GM23338 (cell line): ENCODE measurements at regions not wholly inside any gene's neighbourhood (a gene's known extent, or its start where the extent isn't known, plus 50 kb on each side); places are given as distances from the start of the nearest gene placed in this dataset.

Source experiments
- CREB1 ChIP-seq: fragments of 250-450 bp; sonication (Bioruptor Pico); IDR thresholded peaks from 2 replicates; pipeline ENCODE4 v1.5.0; 2020; ENCODE audit warnings: low read depth, mild to moderate bottlenecking, moderate library complexity
- EZH2 ChIP-seq: fragments of 200-600 bp; sonication (generic); IDR thresholded peaks from one replicate; pipeline ENCODE4 v1.8.0; 2017; ENCODE audit warnings: antibody characterized with exemption, mild to moderate bottlenecking, low read depth; ENCODE audit not compliant: unreplicated experiment
- POLR2AphosphoS5 ChIP-seq: IDR thresholded peaks from 2 replicates; pipeline ENCODE4 v1.6.1; 2016; ENCODE audit warnings: antibody characterized with exemption, low read depth
- STAT1 ChIP-seq: IDR thresholded peaks from one replicate; pipeline ENCODE4 v1.6.1; 2016; ENCODE audit warnings: antibody characterized with exemption; ENCODE audit not compliant: unreplicated experiment
- ZNF114 ChIP-seq: fragments of 250-450 bp; sonication (Bioruptor Pico); IDR thresholded peaks from 2 replicates; pipeline ENCODE4 v1.5.0; 2020; ENCODE audit warnings: mild to moderate bottlenecking, moderate library complexity
- ZNF331 ChIP-seq: fragments of 250-450 bp; sonication (Bioruptor Pico); IDR thresholded peaks from 2 replicates; pipeline ENCODE4 v1.5.0; 2020; ENCODE audit warnings: low read depth, mild to moderate bottlenecking, moderate library complexity
- TF ChIP-seq, protein P1 (sequence below): fragments of 250-450 bp; sonication (Bioruptor Pico); IDR thresholded peaks from 2 replicates; pipeline ENCODE4 v1.5.0; 2020; ENCODE audit warnings: mild to moderate bottlenecking, moderate library complexity
- TF ChIP-seq, protein P2 (sequence below): IDR thresholded peaks from one replicate; pipeline ENCODE4 v1.6.1; 2018; ENCODE audit warnings: antibody characterized with exemption; ENCODE audit not compliant: unreplicated experiment
- TF ChIP-seq, protein P3 (sequence below), 2 experiments: fragments of 200-600 bp in 1 of 2; sonication (generic) in 1 of 2; conservative IDR thresholded peaks; 2 replicates each; pipeline versions ENCODE4 v1.5.1 to v1.6.1; 2016 to 2017; ENCODE audit warnings: antibody characterized with exemption in 2 of 2, low read depth in 2 of 2, mild to moderate bottlenecking in 2 of 2, moderate library complexity in 1 of 2

DNA sequence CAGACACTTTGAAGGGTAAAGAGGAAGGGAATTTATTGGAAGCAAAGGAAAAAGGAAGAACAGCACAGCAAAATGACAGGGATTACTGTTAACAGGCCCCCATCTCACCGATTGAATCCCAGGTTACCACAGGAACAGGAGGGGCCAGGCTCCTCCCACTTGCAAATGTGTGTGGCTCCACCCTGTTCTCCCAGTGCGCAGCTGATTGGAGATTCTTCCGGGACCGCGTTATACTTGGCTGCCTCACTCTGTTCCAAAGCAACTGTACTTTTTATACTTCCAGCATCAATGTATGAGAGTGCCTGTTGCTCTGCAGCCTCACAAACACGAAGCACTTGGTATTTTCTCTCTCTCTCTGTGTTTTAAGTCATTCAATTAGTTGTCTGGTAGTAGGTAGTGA lies 273.6 kb upstream of the MDGA2 start (continued):
- TF ChIP-seq, protein P1, sequence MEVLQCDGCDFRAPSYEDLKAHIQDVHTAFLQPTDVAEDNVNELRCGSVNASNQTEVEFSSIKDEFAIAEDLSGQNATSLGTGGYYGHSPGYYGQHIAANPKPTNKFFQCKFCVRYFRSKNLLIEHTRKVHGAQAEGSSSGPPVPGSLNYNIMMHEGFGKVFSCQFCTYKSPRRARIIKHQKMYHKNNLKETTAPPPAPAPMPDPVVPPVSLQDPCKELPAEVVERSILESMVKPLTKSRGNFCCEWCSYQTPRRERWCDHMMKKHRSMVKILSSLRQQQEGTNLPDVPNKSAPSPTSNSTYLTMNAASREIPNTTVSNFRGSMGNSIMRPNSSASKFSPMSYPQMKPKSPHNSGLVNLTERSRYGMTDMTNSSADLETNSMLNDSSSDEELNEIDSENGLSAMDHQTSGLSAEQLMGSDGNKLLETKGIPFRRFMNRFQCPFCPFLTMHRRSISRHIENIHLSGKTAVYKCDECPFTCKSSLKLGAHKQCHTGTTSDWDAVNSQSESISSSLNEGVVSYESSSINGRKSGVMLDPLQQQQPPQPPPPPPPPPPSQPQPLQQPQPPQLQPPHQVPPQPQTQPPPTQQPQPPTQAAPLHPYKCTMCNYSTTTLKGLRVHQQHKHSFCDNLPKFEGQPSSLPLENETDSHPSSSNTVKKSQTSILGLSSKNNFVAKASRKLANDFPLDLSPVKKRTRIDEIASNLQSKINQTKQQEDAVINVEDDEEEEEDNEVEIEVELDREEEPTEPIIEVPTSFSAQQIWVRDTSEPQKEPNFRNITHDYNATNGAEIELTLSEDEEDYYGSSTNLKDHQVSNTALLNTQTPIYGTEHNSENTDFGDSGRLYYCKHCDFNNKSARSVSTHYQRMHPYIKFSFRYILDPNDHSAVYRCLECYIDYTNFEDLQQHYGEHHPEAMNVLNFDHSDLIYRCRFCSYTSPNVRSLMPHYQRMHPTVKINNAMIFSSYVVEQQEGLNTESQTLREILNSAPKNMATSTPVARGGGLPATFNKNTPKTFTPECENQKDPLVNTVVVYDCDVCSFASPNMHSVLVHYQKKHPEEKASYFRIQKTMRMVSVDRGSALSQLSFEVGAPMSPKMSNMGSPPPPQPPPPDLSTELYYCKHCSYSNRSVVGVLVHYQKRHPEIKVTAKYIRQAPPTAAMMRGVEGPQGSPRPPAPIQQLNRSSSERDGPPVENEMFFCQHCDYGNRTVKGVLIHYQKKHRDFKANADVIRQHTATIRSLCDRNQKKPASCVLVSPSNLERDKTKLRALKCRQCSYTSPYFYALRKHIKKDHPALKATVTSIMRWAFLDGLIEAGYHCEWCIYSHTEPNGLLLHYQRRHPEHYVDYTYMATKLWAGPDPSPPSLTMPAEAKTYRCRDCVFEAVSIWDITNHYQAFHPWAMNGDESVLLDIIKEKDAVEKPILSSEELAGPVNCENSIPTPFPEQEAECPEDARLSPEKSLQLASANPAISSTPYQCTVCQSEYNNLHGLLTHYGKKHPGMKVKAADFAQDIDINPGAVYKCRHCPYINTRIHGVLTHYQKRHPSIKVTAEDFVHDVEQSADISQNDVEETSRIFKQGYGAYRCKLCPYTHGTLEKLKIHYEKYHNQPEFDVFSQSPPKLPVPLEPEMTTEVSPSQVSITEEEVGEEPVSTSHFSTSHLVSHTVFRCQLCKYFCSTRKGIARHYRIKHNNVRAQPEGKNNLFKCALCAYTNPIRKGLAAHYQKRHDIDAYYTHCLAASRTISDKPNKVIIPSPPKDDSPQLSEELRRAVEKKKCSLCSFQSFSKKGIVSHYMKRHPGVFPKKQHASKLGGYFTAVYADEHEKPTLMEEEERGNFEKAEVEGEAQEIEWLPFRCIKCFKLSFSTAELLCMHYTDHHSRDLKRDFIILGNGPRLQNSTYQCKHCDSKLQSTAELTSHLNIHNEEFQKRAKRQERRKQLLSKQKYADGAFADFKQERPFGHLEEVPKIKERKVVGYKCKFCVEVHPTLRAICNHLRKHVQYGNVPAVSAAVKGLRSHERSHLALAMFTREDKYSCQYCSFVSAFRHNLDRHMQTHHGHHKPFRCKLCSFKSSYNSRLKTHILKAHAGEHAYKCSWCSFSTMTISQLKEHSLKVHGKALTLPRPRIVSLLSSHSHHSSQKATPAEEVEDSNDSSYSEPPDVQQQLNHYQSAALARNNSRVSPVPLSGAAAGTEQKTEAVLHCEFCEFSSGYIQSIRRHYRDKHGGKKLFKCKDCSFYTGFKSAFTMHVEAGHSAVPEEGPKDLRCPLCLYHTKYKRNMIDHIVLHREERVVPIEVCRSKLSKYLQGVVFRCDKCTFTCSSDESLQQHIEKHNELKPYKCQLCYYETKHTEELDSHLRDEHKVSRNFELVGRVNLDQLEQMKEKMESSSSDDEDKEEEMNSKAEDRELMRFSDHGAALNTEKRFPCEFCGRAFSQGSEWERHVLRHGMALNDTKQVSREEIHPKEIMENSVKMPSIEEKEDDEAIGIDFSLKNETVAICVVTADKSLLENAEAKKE (CRISPR knock-in tag) = no peak
- TF ChIP-seq, protein P2, sequence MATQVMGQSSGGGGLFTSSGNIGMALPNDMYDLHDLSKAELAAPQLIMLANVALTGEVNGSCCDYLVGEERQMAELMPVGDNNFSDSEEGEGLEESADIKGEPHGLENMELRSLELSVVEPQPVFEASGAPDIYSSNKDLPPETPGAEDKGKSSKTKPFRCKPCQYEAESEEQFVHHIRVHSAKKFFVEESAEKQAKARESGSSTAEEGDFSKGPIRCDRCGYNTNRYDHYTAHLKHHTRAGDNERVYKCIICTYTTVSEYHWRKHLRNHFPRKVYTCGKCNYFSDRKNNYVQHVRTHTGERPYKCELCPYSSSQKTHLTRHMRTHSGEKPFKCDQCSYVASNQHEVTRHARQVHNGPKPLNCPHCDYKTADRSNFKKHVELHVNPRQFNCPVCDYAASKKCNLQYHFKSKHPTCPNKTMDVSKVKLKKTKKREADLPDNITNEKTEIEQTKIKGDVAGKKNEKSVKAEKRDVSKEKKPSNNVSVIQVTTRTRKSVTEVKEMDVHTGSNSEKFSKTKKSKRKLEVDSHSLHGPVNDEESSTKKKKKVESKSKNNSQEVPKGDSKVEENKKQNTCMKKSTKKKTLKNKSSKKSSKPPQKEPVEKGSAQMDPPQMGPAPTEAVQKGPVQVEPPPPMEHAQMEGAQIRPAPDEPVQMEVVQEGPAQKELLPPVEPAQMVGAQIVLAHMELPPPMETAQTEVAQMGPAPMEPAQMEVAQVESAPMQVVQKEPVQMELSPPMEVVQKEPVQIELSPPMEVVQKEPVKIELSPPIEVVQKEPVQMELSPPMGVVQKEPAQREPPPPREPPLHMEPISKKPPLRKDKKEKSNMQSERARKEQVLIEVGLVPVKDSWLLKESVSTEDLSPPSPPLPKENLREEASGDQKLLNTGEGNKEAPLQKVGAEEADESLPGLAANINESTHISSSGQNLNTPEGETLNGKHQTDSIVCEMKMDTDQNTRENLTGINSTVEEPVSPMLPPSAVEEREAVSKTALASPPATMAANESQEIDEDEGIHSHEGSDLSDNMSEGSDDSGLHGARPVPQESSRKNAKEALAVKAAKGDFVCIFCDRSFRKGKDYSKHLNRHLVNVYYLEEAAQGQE = no peak
- TF ChIP-seq, protein P3, sequence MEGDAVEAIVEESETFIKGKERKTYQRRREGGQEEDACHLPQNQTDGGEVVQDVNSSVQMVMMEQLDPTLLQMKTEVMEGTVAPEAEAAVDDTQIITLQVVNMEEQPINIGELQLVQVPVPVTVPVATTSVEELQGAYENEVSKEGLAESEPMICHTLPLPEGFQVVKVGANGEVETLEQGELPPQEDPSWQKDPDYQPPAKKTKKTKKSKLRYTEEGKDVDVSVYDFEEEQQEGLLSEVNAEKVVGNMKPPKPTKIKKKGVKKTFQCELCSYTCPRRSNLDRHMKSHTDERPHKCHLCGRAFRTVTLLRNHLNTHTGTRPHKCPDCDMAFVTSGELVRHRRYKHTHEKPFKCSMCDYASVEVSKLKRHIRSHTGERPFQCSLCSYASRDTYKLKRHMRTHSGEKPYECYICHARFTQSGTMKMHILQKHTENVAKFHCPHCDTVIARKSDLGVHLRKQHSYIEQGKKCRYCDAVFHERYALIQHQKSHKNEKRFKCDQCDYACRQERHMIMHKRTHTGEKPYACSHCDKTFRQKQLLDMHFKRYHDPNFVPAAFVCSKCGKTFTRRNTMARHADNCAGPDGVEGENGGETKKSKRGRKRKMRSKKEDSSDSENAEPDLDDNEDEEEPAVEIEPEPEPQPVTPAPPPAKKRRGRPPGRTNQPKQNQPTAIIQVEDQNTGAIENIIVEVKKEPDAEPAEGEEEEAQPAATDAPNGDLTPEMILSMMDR (conservative IDR thresholded peaks at IDR 0.05; ENCODE audit: low read depth in 2 of 2) = no peak
- no peak for TF ChIP-seq CREB1 (CRISPR knock-in tag)
- TF ChIP-seq POLR2AphosphoS5 = no peak
- no peak for TF ChIP-seq EZH2
- no peak for TF ChIP-seq ZNF114 (CRISPR knock-in tag)
- TF ChIP-seq STAT1 = no peak
- TF ChIP-seq ZNF331 (CRISPR knock-in tag) = no peak
